WTC11 (cell line): ENCODE measurements at regions not wholly inside any gene's neighbourhood (a gene's known extent, or its start where the extent isn't known, plus 50 kb on each side); places are given as distances from the start of the nearest gene placed in this dataset.

Experiments
- ATAC-seq: fragments of 200-7000 bp; cut with Tn5 transposase; 2 replicates; pipeline ENCODE4 v1.10.0; 2021; ENCODE audit warnings: mild to moderate bottlenecking, moderate library complexity
- CTCF ChIA-PET: fragments of 300-600 bp; sonication (Branson Sonifier 250); formaldehyde crosslinking; loops from one replicate; lab custom pipeline; 2021; ENCODE audit warnings: antibody characterized with exemption; lab: Charles Lee
- POLR2A ChIA-PET: fragments of 350-600 bp; sonication (Branson Sonifier 250); formaldehyde crosslinking; loops from one replicate; lab custom pipeline; 2021; ENCODE audit warnings: antibody characterized with exemption; lab: Charles Lee
- DNase-seq: peaks from one replicate; pipeline ENCODE4 v3.0.0; 2021; ENCODE audit warnings: low spot score
- H3K27ac Mint-ChIP-seq: 2 replicates; pipeline ENCODE4 v1.8.0; 2021; ENCODE audit warnings: mixed read lengths
- H3K27me3 Mint-ChIP-seq: 2 replicates; pipeline ENCODE4 v1.8.0; 2021; ENCODE audit warnings: low read depth, mild to moderate bottlenecking, moderate library complexity, mixed read lengths
- H3K36me3 Mint-ChIP-seq: 2 replicates; pipeline ENCODE4 v1.8.0; 2021; ENCODE audit warnings: mixed read lengths
- H3K4me1 Mint-ChIP-seq: 2 replicates; pipeline ENCODE4 v1.8.0; 2022; ENCODE audit warnings: mixed read lengths
- H3K4me3 Mint-ChIP-seq: 2 replicates; pipeline ENCODE4 v1.8.0; 2021; ENCODE audit warnings: mild to moderate bottlenecking, moderate library complexity, mixed read lengths
- H3K9me3 Mint-ChIP-seq: 2 replicates; pipeline ENCODE4 v1.8.0; 2021; ENCODE audit warnings: mixed read lengths
- CBFB ChIP-seq: sonication (generic); formaldehyde crosslinking; IDR thresholded peaks from 2 replicates; pipeline ENCODE4 v1.8.1; 2022; ENCODE audit warnings: mild to moderate bottlenecking, low read depth, missing genetic modification reagents
- CREB1 ChIP-seq: sonication (generic); formaldehyde crosslinking; IDR thresholded peaks from 2 replicates; pipeline ENCODE4 v1.8.0; 2023; ENCODE audit warnings: mild to moderate bottlenecking, missing genetic modification reagents
- ERG ChIP-seq: fragments of 250-450 bp; sonication (Bioruptor Pico); IDR thresholded peaks from 2 replicates; pipeline ENCODE4 v1.8.0; 2021; ENCODE audit warnings: mild to moderate bottlenecking
- NFATC4 ChIP-seq: fragments of 250-450 bp; sonication (Bioruptor Pico); IDR thresholded peaks from 2 replicates; pipeline ENCODE4 v1.9.0; 2021; ENCODE audit warnings: mild to moderate bottlenecking
- NR2C2 ChIP-seq: sonication (generic); formaldehyde crosslinking; IDR thresholded peaks from 2 replicates; pipeline ENCODE4 v1.8.0; 2022; ENCODE audit warnings: mild to moderate bottlenecking, missing genetic modification reagents
- PRRX2 ChIP-seq: fragments of 250-450 bp; sonication (Bioruptor Pico); IDR thresholded peaks from 2 replicates; pipeline ENCODE4 v1.8.0; 2021; ENCODE audit warnings: mild to moderate bottlenecking
- RELA ChIP-seq: sonication (generic); formaldehyde crosslinking; IDR thresholded peaks from 2 replicates; pipeline ENCODE4 v1.8.1; 2022; ENCODE audit warnings: missing genetic modification reagents, mild to moderate bottlenecking, borderline replicate concordance
- TCF7 ChIP-seq: sonication (generic); formaldehyde crosslinking; IDR thresholded peaks from 2 replicates; pipeline ENCODE4 v1.8.0; 2022; ENCODE audit warnings: mild to moderate bottlenecking, low read depth, missing genetic modification reagents, moderate library complexity
- ZNF121 ChIP-seq: sonication (generic); formaldehyde crosslinking; IDR thresholded peaks from 2 replicates; pipeline ENCODE4 v1.8.0; 2023; ENCODE audit warnings: missing genetic modification reagents
- ZNF138 ChIP-seq: sonication (generic); formaldehyde crosslinking; conservative IDR thresholded peaks from 2 replicates; pipeline ENCODE4 v1.8.1; 2022; ENCODE audit warnings: mild to moderate bottlenecking, moderate library complexity, missing genetic modification reagents
- ZNF232 ChIP-seq: sonication (generic); formaldehyde crosslinking; IDR thresholded peaks from 2 replicates; pipeline ENCODE4 v1.8.0; 2022; ENCODE audit warnings: mild to moderate bottlenecking, missing genetic modification reagents
- TF ChIP-seq, protein P1 (sequence below): sonication (generic); formaldehyde crosslinking; IDR thresholded peaks from 2 replicates; pipeline ENCODE4 v1.8.1; 2022; ENCODE audit warnings: missing genetic modification reagents, borderline replicate concordance
- TF ChIP-seq, protein P2 (sequence below): sonication (generic); formaldehyde crosslinking; IDR thresholded peaks from 2 replicates; pipeline ENCODE4 v1.8.0; 2022; ENCODE audit warnings: mild to moderate bottlenecking, missing genetic modification reagents
- TF ChIP-seq, protein P3 (sequence below): sonication (generic); formaldehyde crosslinking; IDR thresholded peaks from 2 replicates; pipeline ENCODE4 v1.8.1; 2023; ENCODE audit warnings: mild to moderate bottlenecking, missing genetic modification reagents, moderate library complexity
- TF ChIP-seq, protein P4 (sequence below): fragments of 250-450 bp; sonication (Bioruptor Pico); IDR thresholded peaks from 2 replicates; pipeline ENCODE4 v1.9.0; 2021; ENCODE audit warnings: moderate library complexity, mild to moderate bottlenecking, inconsistent platforms, borderline replicate concordance

- TF ChIP-seq ERG (CRISPR knock-in tag) (no peak), CREB1 (CRISPR knock-in tag) (no peak), CBFB (CRISPR knock-in tag) (no peak), ZNF138 (CRISPR knock-in tag) (no peak), ZNF232 (CRISPR knock-in tag) (no peak), RELA (CRISPR knock-in tag) (no peak)
- TF ChIP-seq, protein P1, sequence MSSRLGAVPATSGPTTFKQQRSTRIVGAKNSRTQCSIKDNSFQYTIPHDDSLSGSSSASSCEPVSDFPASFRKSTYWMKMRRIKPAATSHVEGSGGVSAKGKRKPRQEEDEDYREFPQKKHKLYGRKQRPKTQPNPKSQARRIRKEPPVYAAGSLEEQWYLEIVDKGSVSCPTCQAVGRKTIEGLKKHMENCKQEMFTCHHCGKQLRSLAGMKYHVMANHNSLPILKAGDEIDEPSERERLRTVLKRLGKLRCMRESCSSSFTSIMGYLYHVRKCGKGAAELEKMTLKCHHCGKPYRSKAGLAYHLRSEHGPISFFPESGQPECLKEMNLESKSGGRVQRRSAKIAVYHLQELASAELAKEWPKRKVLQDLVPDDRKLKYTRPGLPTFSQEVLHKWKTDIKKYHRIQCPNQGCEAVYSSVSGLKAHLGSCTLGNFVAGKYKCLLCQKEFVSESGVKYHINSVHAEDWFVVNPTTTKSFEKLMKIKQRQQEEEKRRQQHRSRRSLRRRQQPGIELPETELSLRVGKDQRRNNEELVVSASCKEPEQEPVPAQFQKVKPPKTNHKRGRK = no peak
- TF ChIP-seq, protein P2, sequence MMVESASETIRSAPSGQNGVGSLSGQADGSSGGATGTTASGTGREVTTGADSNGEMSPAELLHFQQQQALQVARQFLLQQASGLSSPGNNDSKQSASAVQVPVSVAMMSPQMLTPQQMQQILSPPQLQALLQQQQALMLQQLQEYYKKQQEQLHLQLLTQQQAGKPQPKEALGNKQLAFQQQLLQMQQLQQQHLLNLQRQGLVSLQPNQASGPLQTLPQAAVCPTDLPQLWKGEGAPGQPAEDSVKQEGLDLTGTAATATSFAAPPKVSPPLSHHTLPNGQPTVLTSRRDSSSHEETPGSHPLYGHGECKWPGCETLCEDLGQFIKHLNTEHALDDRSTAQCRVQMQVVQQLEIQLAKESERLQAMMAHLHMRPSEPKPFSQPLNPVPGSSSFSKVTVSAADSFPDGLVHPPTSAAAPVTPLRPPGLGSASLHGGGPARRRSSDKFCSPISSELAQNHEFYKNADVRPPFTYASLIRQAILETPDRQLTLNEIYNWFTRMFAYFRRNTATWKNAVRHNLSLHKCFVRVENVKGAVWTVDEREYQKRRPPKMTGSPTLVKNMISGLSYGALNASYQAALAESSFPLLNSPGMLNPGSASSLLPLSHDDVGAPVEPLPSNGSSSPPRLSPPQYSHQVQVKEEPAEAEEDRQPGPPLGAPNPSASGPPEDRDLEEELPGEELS = no peak
Observed at GRCh38 chr4:45006078-45006477, 279.7 kb upstream of the GNPDA2 start (continued).

GRCh38 chr4:45004847-45005565 is 278.6 kb upstream of the GNPDA2 start:
- TF ChIP-seq CREB1 (CRISPR knock-in tag) = no peak
- TF ChIP-seq RELA (CRISPR knock-in tag) = no peak
- no peak for TF ChIP-seq NFATC4 (CRISPR knock-in tag)
- TF ChIP-seq, protein P3, sequence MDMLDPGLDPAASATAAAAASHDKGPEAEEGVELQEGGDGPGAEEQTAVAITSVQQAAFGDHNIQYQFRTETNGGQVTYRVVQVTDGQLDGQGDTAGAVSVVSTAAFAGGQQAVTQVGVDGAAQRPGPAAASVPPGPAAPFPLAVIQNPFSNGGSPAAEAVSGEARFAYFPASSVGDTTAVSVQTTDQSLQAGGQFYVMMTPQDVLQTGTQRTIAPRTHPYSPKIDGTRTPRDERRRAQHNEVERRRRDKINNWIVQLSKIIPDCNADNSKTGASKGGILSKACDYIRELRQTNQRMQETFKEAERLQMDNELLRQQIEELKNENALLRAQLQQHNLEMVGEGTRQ (CRISPR knock-in tag) = no peak
- TF ChIP-seq, protein P4, sequence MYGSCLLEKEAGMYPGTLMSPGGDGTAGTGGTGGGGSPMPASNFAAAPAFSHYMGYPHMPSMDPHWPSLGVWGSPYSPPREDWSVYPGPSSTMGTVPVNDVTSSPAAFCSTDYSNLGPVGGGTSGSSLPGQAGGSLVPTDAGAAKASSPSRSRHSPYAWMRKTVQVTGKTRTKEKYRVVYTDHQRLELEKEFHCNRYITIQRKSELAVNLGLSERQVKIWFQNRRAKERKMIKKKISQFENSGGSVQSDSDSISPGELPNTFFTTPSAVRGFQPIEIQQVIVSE (CRISPR knock-in tag) = no peak
- H3K4me1 Mint-ChIP-seq = peaks cover 10% of the 10 kb centered on the region
- H3K9me3 Mint-ChIP-seq = peaks cover 6% of the 10 kb centered on the region; the same call in 1 of the 2 replicates
- ATAC-seq = no peak
- no peak overlapping the region; the same call in 1 of the 2 replicates for H3K4me3 Mint-ChIP-seq
- no peak overlapping the region for H3K27ac Mint-ChIP-seq
- CTCF ChIA-PET = no interaction called here
- H3K27me3 Mint-ChIP-seq = no peaks in the 10 kb centered on the region
- no peaks in the 10 kb centered on the region for H3K36me3 Mint-ChIP-seq
- no peak for DNase-seq
- POLR2A ChIA-PET = no interaction called here

DNA sequence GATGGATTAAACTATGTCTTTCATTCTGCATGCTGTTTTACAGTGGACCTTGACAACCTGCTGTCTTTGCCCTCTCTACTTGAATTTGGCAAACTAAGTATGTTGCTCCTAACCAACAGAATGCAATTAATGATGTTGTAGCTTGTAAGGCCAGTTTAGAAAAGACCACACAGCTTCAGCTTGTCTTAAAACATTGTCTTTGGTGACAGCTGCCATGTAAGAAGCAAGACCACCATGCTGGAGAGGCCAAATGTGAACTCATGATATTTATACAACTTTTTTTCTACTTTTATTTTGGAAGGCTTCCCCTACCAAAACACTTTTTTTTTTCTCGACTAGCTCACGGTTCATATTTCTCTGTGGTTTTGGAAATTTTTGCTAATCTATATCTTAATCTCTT is 278.0 kb upstream of the GNPDA2 start:
- DNase-seq (no peak), ATAC-seq (no peak)
- H3K9me3 Mint-ChIP-seq = peaks cover 6% of the 10 kb centered on the region; the same call in 1 of the 2 replicates
- TF ChIP-seq ZNF121 (CRISPR knock-in tag) = no peak
- no peak for TF ChIP-seq ZNF232 (CRISPR knock-in tag)
- TF ChIP-seq NR2C2 (CRISPR knock-in tag) = no peak
- no peak for TF ChIP-seq TCF7 (CRISPR knock-in tag)
- no peak for TF ChIP-seq PRRX2 (CRISPR knock-in tag)
- POLR2A ChIA-PET = no interaction called here
- CTCF ChIA-PET = no interaction called here
- H3K4me3 Mint-ChIP-seq = no peak overlapping the region
- no peak overlapping the region for H3K27ac Mint-ChIP-seq
- peaks cover 10% of the 10 kb centered on the region for H3K4me1 Mint-ChIP-seq
- H3K36me3 Mint-ChIP-seq = no peaks in the 10 kb centered on the region
- H3K27me3 Mint-ChIP-seq = no peaks in the 10 kb centered on the region
